Caco-2 (cell line): ENCODE measurements at regions not wholly inside any gene's neighbourhood (a gene's known extent, or its start where the extent isn't known, plus 50 kb on each side); places are given as distances from the start of the nearest gene placed in this dataset.

Experiments used
- BruUV-seq: library from RNA; stranded (reverse); fragments of 400-500 nt; replicated peaks from 2 replicates; lab custom pipeline; 2021; lab: Mats Ljungman, UMichigan
- CTCF ChIA-PET: fragments of 300-600 bp; sonication (Branson Sonifier 250); formaldehyde crosslinking; loops from one replicate; lab custom pipeline; 2022; ENCODE audit warnings: antibody characterized with exemption; lab: Charles Lee
- POLR2A ChIA-PET: fragments of 300-600 bp; sonication (Branson Sonifier 250); formaldehyde crosslinking; loops from one replicate; lab custom pipeline; 2022; ENCODE audit warnings: antibody characterized with exemption; lab: Charles Lee
- DNase-seq, 2 experiments: peaks; one replicate each; pipeline versions ENCODE4 v3.0.0 to v3.0.0-alpha.2; 2020 to 2022
- H3K27me3 ChIP-seq: replicated peaks from 2 replicates; pipeline ENCODE4 v1.6.0; 2011; ENCODE audit warnings: low read length; ENCODE audit not compliant: control insufficient read depth, insufficient read depth
- H3K36me3 ChIP-seq: 2 replicates; pipeline ENCODE4 v1.5.1; 2011; ENCODE audit warnings: low read length; ENCODE audit not compliant: control insufficient read depth, insufficient read depth
- H3K4me1 ChIP-seq: fragments of 250-450 bp; sonication (Bioruptor Pico); 2 replicates; pipeline ENCODE4 v1.5.1; 2020; ENCODE audit warnings: mild to moderate bottlenecking
- H3K4me3 ChIP-seq: 2 replicates; pipeline ENCODE4 v1.5.1; 2011; ENCODE audit warnings: low read depth, mild to moderate bottlenecking, control low read depth, low read length
- H3K9me3 ChIP-seq: fragments of 250-450 bp; sonication (Bioruptor Pico); 2 replicates; pipeline ENCODE4 v1.5.1; 2020; ENCODE audit warnings: mild to moderate bottlenecking, moderate library complexity
- H3K27ac Mint-ChIP-seq: one replicate; pipeline ENCODE4 v1.8.0; 2022; ENCODE audit warnings: mixed read lengths; ENCODE audit not compliant: unreplicated experiment
- H3K27me3 Mint-ChIP-seq: one replicate; pipeline ENCODE4 v1.8.0; 2022; ENCODE audit warnings: mixed read lengths; ENCODE audit not compliant: insufficient read depth, unreplicated experiment
- H3K36me3 Mint-ChIP-seq: one replicate; pipeline ENCODE4 v1.8.0; 2022; ENCODE audit warnings: mild to moderate bottlenecking, mixed read lengths; ENCODE audit not compliant: insufficient read depth, unreplicated experiment
- H3K4me1 Mint-ChIP-seq: one replicate; pipeline ENCODE4 v1.8.0; 2022; ENCODE audit warnings: low read depth, mixed read lengths; ENCODE audit not compliant: unreplicated experiment
- H3K4me3 Mint-ChIP-seq: one replicate; pipeline ENCODE4 v1.8.0; 2022; ENCODE audit warnings: mild to moderate bottlenecking, moderate library complexity, mixed read lengths; ENCODE audit not compliant: unreplicated experiment
- H3K9me3 Mint-ChIP-seq: one replicate; pipeline ENCODE4 v1.8.0; 2022; ENCODE audit warnings: mixed read lengths; ENCODE audit not compliant: unreplicated experiment
- intact Hi-C: fragments of 100-400 bp; cut with micrococcal nuclease; formaldehyde crosslinking; loops from one replicate; pipeline ENCODE4 v1.10.0; 2022; ENCODE audit not compliant: unreplicated experiment
- TF ChIP-seq, protein P1 (sequence below), 2 experiments: fragments of 200-600 bp in 1 of 2; IDR thresholded peaks; 1 replicate in 1 of 2; 2 replicates in 1 of 2; pipeline versions ENCODE4 v1.5.1 to v1.8.0; 2011 to 2022; ENCODE audit warnings: antibody characterized with exemption in 1 of 2, control low read depth in 1 of 2, inconsistent platforms in 1 of 2, low read depth in 1 of 2, low read length in 1 of 2, mild to moderate bottlenecking in 1 of 2, moderate library complexity in 1 of 2; ENCODE audit not compliant: insufficient read depth in 1 of 2, severe bottlenecking in 1 of 2, unreplicated experiment in 1 of 2

DNA sequence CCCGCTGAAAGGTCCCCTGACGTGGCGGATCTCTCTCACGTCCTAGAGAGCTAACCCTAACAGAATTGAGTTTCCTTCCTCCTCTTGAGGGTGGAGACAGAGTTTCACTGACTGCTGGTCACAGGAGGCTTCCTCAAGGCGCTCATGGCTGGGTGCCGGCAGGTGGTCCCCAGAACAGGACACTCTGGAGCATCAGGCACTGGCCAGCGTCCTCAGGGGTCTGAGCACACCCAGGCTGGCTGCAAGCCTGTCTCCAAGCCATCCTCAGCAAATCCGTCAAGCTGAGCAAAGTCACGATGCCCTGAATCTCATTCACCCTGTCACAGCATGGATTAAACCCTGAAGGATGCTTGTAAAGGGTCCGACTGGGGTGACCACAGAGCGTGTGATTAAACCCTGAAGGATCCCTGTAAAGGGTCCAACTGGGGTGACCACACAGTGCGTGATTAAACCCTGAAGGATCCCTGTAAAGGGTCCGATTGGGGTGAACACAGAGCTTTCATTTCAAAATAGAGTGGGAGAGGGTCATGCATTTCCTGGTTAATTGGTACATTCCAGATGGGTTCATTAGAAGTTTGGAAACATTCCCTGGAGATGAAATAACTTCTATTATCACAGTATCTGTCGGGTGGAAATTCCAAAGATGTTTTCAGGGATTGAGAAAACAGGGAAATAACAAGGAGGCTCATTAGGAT, 473.0 kb downstream of the BRD1 start:
- no peak overlapping the region for H3K4me3 Mint-ChIP-seq
- Histone ChIP-seq H3K27me3 (no peaks in the 10 kb centered on the region; the same call in 1 of the 2 replicates), H3K36me3 (no peaks in the 10 kb centered on the region), H3K9me3 (no peaks in the 10 kb centered on the region), H3K4me3 (no peak overlapping the region), H3K4me1 (no peaks in the 10 kb centered on the region)
- no peak overlapping the region for H3K27ac Mint-ChIP-seq
- CTCF ChIA-PET, result no interaction called here
- no peak for DNase-seq
- H3K27me3 Mint-ChIP-seq, result peaks cover 43% of the 10 kb centered on the region
- no peaks in the 10 kb centered on the region for H3K36me3 Mint-ChIP-seq
- intact Hi-C loops, result no loop called here
- POLR2A ChIA-PET, result no interaction called here
- no TSS peak for BruUV-seq
- no peaks in the 10 kb centered on the region for H3K9me3 Mint-ChIP-seq
- H3K4me1 Mint-ChIP-seq, result no peaks in the 10 kb centered on the region
- TF ChIP-seq, protein P1, sequence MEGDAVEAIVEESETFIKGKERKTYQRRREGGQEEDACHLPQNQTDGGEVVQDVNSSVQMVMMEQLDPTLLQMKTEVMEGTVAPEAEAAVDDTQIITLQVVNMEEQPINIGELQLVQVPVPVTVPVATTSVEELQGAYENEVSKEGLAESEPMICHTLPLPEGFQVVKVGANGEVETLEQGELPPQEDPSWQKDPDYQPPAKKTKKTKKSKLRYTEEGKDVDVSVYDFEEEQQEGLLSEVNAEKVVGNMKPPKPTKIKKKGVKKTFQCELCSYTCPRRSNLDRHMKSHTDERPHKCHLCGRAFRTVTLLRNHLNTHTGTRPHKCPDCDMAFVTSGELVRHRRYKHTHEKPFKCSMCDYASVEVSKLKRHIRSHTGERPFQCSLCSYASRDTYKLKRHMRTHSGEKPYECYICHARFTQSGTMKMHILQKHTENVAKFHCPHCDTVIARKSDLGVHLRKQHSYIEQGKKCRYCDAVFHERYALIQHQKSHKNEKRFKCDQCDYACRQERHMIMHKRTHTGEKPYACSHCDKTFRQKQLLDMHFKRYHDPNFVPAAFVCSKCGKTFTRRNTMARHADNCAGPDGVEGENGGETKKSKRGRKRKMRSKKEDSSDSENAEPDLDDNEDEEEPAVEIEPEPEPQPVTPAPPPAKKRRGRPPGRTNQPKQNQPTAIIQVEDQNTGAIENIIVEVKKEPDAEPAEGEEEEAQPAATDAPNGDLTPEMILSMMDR (IDR thresholded peaks at IDR 0.05; ENCODE audit: insufficient read depth in 1 of 2, low read depth in 1 of 2, low read length in 1 of 2, severe bottlenecking in 1 of 2, unreplicated experiment in 1 of 2), result no peak

DNA sequence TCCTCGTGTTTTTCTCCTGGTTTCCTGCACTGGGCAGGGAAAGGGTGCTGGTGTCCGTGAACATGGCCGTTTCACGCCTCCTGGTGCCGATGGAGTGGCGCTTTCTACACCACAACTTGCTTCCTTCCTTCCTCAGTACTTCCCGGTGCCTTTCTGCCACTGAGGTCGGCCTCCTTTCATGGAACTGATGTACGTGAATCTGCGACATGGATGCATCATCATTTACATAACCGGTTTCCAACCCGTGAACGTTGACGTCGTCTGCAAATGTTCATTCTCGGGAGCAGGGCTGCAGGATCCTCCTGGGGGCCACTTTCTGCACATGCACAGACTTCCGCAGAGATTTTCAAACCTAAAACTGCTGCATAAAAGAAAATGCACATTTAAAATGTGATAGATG, 474.4 kb downstream of the BRD1 start:
- ChIA-PET POLR2A (no interaction called here), CTCF (no interaction called here)
- no peaks in the 10 kb centered on the region for H3K4me1 ChIP-seq
- H3K9me3 ChIP-seq, result no peaks in the 10 kb centered on the region
- H3K36me3 ChIP-seq, result no peaks in the 10 kb centered on the region
- H3K27me3 ChIP-seq, result no peaks in the 10 kb centered on the region; the same call in 1 of the 2 replicates
- H3K27me3 Mint-ChIP-seq, result peaks cover 43% of the 10 kb centered on the region
- H3K36me3 Mint-ChIP-seq, result no peaks in the 10 kb centered on the region
- intact Hi-C loops, result no loop called here
- H3K4me3 ChIP-seq, result no peak overlapping the region
- TF ChIP-seq, protein P1 (IDR thresholded peaks at IDR 0.05; ENCODE audit: insufficient read depth in 1 of 2, low read depth in 1 of 2, low read length in 1 of 2, severe bottlenecking in 1 of 2, unreplicated experiment in 1 of 2), result no peak
- H3K4me3 Mint-ChIP-seq, result no peak overlapping the region
- H3K4me1 Mint-ChIP-seq, result no peaks in the 10 kb centered on the region
- no peak overlapping the region for H3K27ac Mint-ChIP-seq
- no TSS peak for BruUV-seq
- DNase-seq, result no peak
- no peaks in the 10 kb centered on the region for H3K9me3 Mint-ChIP-seq

DNA sequence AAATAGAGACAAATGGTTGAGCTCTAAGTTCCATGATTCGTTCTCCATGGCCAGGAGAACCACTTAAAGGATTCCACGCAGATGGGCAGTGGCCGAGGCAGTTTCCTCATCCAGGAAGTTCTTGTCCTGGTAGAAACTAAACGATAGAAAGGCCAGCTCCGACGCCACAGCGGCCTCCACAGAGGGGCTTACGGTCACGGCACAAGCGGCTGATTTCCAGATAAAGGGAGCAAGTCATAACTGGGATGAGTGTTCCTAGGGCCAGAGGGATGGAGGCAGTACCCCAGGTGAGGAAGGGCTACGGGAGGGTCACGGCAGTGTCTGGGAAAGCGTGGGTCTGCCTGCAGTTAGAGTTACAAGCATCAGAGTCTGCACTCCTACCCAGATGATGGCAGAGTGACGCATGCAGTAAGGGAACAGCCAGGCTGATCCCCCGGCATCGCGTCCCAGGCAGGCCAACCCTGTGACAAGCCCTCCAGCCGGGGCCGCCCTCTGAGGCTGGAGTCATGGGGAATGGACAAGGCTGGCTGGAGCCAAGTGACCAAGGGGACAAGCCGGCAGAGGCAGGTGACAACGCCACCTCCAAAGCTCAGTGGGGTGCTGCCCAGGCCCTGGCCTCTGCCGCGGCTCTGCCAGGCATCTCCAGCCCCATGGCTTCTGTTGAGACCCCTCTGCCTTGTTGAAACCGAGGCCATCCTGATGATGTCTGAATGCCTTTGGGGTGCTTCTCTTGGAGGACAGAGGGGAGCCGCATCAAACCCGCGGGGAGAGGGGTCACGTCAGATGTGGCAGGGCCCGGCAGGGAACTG, 475.1 kb downstream of the BRD1 start:
- intact Hi-C loops, result no loop called here
- DNase-seq, result no peak
- Histone ChIP-seq H3K9me3 (no peaks in the 10 kb centered on the region), H3K36me3 (no peaks in the 10 kb centered on the region), H3K4me1 (no peaks in the 10 kb centered on the region), H3K4me3 (no peak overlapping the region), H3K27me3 (no peaks in the 10 kb centered on the region; the same call in 1 of the 2 replicates)
- TF ChIP-seq, protein P1 (IDR thresholded peaks at IDR 0.05; ENCODE audit: insufficient read depth in 1 of 2, low read depth in 1 of 2, low read length in 1 of 2, severe bottlenecking in 1 of 2, unreplicated experiment in 1 of 2), result no peak
- H3K4me3 Mint-ChIP-seq, result no peak overlapping the region
- H3K4me1 Mint-ChIP-seq, result no peaks in the 10 kb centered on the region
- ChIA-PET POLR2A (no interaction called here), CTCF (no interaction called here)
- no TSS peak for BruUV-seq
- H3K9me3 Mint-ChIP-seq, result no peaks in the 10 kb centered on the region
- no peak overlapping the region for H3K27ac Mint-ChIP-seq
- peaks cover 39% of the 10 kb centered on the region for H3K27me3 Mint-ChIP-seq
- no peaks in the 10 kb centered on the region for H3K36me3 Mint-ChIP-seq
